ENCODE measurements at regions not wholly inside any gene's neighbourhood (a gene's known extent, or its start where the extent isn't known, plus 50 kb on each side); places are given as distances from the start of the nearest gene placed in this dataset.

DNA sequence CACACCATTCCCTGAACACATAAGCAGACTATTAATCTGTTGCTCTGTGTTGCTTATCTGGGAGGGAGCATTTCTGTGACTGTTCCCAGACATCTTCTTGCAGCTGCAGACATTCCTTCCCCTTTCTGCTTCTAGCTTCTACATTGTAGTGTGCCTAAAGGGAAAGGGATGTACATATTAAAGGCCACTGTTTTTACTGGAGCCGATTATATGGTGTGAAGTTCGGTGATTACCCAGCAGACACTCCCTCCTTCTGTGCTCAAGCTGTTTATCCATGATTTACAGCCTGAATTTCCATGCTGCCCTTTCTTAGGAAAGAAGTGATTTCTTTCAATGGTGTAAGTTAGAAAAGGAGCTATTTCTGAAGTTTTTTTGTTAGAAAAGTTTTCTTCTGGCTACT lies 105.4 kb upstream of the EIF1AY start:
- no peak for TF ChIP-seq NCOA5 (CRISPR knock-in tag; IDR thresholded peaks at IDR 0.05)
- no peak for TF ChIP-seq KLF6 (CRISPR knock-in tag; IDR thresholded peaks at IDR 0.05)
- no peak for TF ChIP-seq ELF1 (CRISPR knock-in tag; IDR thresholded peaks at IDR 0.05)
- no peak for TF ChIP-seq CCAR2 (optimal IDR thresholded peaks at IDR 0.05; ENCODE audit: low read depth, low read length)
- TF ChIP-seq ZBTB4 (CRISPR knock-in tag; IDR thresholded peaks at IDR 0.05; ENCODE audit: borderline replicate concordance) = no peak
- no peak for TF ChIP-seq ZC3H4 (CRISPR knock-in tag; IDR thresholded peaks at IDR 0.05; ENCODE audit: borderline replicate concordance)
- no peak for TF ChIP-seq ZNF138 (CRISPR knock-in tag; IDR thresholded peaks at IDR 0.05; ENCODE audit: low read depth)
- TF ChIP-seq ZNF10 (CRISPR knock-in tag; IDR thresholded peaks at IDR 0.05; ENCODE audit: borderline replicate concordance, low read depth) = no peak
- TF ChIP-seq GABPA (IDR thresholded peaks at IDR 0.05; ENCODE audit: low read depth, low read length) = no peak
- no peak for TF ChIP-seq GABPA (CRISPR knock-in tag; IDR thresholded peaks at IDR 0.05; ENCODE audit: low read depth)
- TF ChIP-seq KAT8 (CRISPR knock-in tag; IDR thresholded peaks at IDR 0.05) = no peak
- TF ChIP-seq SIN3B (IDR thresholded peaks at IDR 0.05; ENCODE audit: low read length) = no peak

Data from HepG2 (cell line).